UCSD-AML1 (cell line): ENCODE measurements at regions not wholly inside any gene's neighbourhood (a gene's known extent, or its start where the extent isn't known, plus 50 kb on each side); places are given as distances from the start of the nearest gene placed in this dataset.

Experiments
- DNase-seq: peaks from one replicate; lab custom pipeline; 2025; ENCODE audit not compliant: unreplicated experiment; lab: John Stamatoyannopoulos, UW

DNA sequence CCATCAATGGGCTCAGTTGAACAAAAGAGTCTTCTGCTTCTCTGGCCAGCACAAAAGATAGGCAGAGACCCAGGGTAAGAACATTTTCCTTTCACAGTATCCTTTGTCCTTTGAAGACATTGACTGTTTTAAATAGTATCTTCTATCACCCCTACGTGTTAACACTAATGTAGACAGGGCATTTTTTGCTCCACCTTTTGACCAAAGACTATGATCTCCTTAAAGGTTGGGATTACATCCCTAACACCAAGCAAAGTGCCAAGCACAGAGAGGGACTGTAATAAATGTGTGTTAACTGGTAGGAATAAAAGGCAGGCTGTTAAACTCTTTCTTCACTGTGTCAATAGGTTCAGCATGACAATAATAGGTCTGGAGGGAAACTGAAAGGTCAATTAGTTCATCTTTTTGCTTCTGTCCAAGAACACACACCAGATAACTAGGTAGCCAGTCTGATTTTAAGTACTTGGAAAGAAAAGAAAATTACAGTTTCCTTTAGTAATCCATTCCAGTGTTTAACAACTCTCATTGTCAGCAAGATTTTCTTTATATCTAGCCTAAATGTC lies 63.6 kb upstream of the NOX3 start:
- no peak for DNase-seq

DNA sequence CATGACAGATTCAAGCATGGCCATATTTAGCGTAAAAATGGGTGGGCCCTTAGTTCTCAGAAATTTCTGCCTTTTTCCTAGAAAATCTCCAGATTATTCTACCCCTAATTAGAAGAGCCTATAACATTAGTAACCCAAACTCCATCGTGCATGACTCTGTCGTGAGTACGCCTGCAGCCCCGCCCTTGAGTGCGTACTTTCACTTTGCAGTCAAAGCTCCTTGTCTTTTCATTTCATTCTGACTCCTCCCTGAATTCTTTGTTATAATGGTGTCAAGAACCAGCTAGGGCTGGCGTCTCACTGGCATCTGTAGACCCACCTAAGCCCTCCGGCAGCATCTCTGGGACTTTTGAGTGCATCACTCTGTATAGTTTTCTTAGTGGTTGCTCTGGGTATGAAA lies 61.7 kb upstream of the NOX3 start:
- no peak for DNase-seq

DNA sequence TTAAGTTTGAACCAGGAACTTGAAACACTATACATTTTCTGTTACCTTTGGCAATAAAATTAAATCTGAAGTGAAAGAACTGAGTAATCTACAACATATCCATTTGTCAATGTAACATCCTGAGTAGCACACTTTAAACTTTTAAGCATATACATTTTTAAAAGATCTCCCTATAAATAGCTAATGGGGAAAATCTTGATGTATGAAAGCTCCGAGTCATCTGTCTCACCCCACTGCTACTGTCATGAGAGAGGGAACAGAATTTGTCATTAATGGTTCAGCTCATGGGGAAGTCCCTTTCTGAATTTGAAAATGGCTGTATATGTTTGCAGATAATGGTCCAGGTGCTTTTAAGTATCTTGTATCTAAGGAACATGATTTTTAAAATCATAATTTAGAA lies 55.2 kb upstream of the NOX3 start:
- DNase-seq: no peak

DNA sequence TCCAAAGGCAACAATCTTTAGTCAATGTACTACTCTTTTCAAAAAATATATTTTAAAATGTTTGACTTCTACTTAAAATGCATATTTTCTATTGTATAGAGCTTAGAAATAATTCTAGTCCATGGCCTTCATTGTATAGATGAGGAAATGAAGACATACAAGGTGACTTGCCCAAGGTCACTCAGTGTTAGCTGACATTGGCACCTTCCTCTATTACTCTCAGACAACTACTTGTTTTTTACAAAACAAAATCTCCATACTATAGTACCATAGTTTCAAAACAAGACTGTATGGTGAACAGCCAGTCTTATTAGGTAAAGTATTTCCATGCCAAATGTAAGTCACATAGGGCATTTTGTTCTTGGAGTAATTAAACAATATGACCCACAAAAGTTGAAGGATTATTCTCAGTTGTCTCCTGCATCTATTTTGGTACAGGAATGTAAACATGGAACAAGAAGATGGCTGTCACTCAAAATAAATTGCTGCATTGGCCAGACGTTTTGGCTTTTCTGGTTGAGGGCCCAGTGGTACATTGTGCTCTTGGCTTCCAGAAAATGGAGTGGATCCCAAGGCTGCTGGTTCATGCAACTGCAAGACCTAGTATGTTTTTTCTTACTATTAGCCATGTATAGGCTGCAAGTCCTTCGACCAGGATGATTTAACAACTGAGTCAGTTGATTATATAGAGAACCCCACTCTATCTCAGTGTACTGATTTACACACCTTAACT lies 54.3 kb upstream of the NOX3 start:
- no peak for DNase-seq

DNA sequence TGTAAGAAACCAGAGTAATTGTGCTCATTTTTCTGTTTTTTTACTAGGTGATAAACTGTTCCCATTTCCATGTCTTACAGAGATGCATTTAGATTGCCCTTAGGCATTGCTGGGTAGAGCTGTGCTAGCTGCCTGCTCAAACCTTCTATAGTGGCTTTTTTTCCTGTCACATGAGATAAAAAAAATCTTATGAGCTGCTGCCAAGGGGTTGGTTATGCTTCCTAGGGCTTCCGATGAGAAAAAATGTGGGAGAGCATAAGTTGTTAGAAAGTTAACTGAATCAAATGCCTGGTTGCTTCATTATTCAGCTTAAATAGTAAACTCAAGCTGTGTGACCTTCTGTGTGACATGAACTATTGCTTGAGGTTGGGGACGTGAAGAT lies 50.0 kb upstream of the NOX3 start:
- DNase-seq: no peak
